ENCODE measurements at regions not wholly inside any gene's neighbourhood (a gene's known extent, or its start where the extent isn't known, plus 50 kb on each side); places are given as distances from the start of the nearest gene placed in this dataset.

- TF ChIP-seq POLR2AphosphoS5 (IDR thresholded peaks at IDR 0.05), result no peak
- no peak for TF ChIP-seq POLR2A (IDR thresholded peaks at IDR 0.05)
- TF ChIP-seq CTCF (IDR thresholded peaks at IDR 0.05), result no peak
- H3K4me1 ChIP-seq, result no peaks in the 10 kb centered on the region
- no peaks in the 10 kb centered on the region for H3K27me3 ChIP-seq
- H3K9me3 ChIP-seq, result no peaks in the 10 kb centered on the region
- intact Hi-C loops (cut with DNase I; ENCODE audit: low total_unique reads), result no loop called here
- no peak overlapping the region for H3K27ac ChIP-seq
- no peaks in the 10 kb centered on the region for H3K36me3 ChIP-seq
- no peak overlapping the region for H3K4me3 ChIP-seq
- no peak for DNase-seq (ENCODE audit: low spot score in 2 of 2)
Observed at GRCh38 chr13:47110141-47110540, 213.3 kb upstream of the HTR2A start.

GRCh38 chr13:47109028-47109427 lies 212.2 kb upstream of the HTR2A start:
- Histone ChIP-seq H3K4me3 (no peak overlapping the region), H3K27ac (no peak overlapping the region), H3K27me3 (no peaks in the 10 kb centered on the region), H3K36me3 (no peaks in the 10 kb centered on the region), H3K9me3 (no peaks in the 10 kb centered on the region), H3K4me1 (no peaks in the 10 kb centered on the region)
- intact Hi-C loops (cut with DNase I; ENCODE audit: low total_unique reads), result no loop called here
- no peak for DNase-seq (ENCODE audit: low spot score in 2 of 2)
- TF ChIP-seq POLR2A (IDR thresholded peaks at IDR 0.05) (no peak), POLR2AphosphoS5 (IDR thresholded peaks at IDR 0.05) (no peak), CTCF (IDR thresholded peaks at IDR 0.05) (no peak)

GRCh38 chr13:47100214-47100853 lies 203.5 kb upstream of the HTR2A start:
- Histone ChIP-seq H3K27me3 (no peaks in the 10 kb centered on the region), H3K9me3 (no peaks in the 10 kb centered on the region), H3K36me3 (no peaks in the 10 kb centered on the region), H3K4me1 (no peaks in the 10 kb centered on the region), H3K27ac (no peak overlapping the region), H3K4me3 (no peak overlapping the region)
- intact Hi-C loops (cut with DNase I; ENCODE audit: low total_unique reads), result no loop called here
- no peak for DNase-seq (ENCODE audit: low spot score in 2 of 2)
- TF ChIP-seq CTCF (IDR thresholded peaks at IDR 0.05) (no peak), POLR2A (IDR thresholded peaks at IDR 0.05) (no peak), POLR2AphosphoS5 (IDR thresholded peaks at IDR 0.05) (no peak)

- Histone ChIP-seq H3K9me3 (no peaks in the 10 kb centered on the region), H3K4me1 (no peaks in the 10 kb centered on the region), H3K27ac (no peak overlapping the region), H3K27me3 (no peaks in the 10 kb centered on the region), H3K36me3 (no peaks in the 10 kb centered on the region), H3K4me3 (no peak overlapping the region)
- intact Hi-C loops (cut with DNase I; ENCODE audit: low total_unique reads), result no loop called here
- TF ChIP-seq POLR2AphosphoS5 (IDR thresholded peaks at IDR 0.05), result no peak
- no peak for TF ChIP-seq POLR2A (IDR thresholded peaks at IDR 0.05)
- no peak for TF ChIP-seq CTCF (IDR thresholded peaks at IDR 0.05)
- DNase-seq (ENCODE audit: low spot score in 2 of 2), result no peak
Observed at GRCh38 chr13:47094734-47095434, 198.0 kb upstream of the HTR2A start.

GRCh38 chr13:47092202-47092601 lies 195.3 kb upstream of the HTR2A start:
- Histone ChIP-seq H3K4me3 (no peak overlapping the region), H3K9me3 (no peaks in the 10 kb centered on the region), H3K27me3 (no peaks in the 10 kb centered on the region), H3K36me3 (no peaks in the 10 kb centered on the region), H3K27ac (no peak overlapping the region), H3K4me1 (no peaks in the 10 kb centered on the region)
- TF ChIP-seq CTCF (IDR thresholded peaks at IDR 0.05), result no peak
- TF ChIP-seq POLR2A (IDR thresholded peaks at IDR 0.05), result no peak
- TF ChIP-seq POLR2AphosphoS5 (IDR thresholded peaks at IDR 0.05), result no peak
- intact Hi-C loops (cut with DNase I; ENCODE audit: low total_unique reads), result no loop called here
- DNase-seq (ENCODE audit: low spot score in 2 of 2), result no peak
